ENCODE measurements at regions not wholly inside any gene's neighbourhood (a gene's known extent, or its start where the extent isn't known, plus 50 kb on each side); places are given as distances from the start of the nearest gene placed in this dataset.

GRCh38 chr14:27435923-27436670 lies 838.3 kb upstream of the NOVA1 start:
- no peak for TF ChIP-seq FOXK2 (IDR thresholded peaks at IDR 0.05)
- TF ChIP-seq ZNF384 (IDR thresholded peaks at IDR 0.05) = no peak
- TF ChIP-seq SUZ12 (IDR thresholded peaks at IDR 0.05) = no peak
- TF ChIP-seq PKNOX1 (IDR thresholded peaks at IDR 0.05) = no peak
- TF ChIP-seq LEF1 (IDR thresholded peaks at IDR 0.05; ENCODE audit: borderline replicate concordance) = no peak
- no peak for TF ChIP-seq SP1 (IDR thresholded peaks at IDR 0.05)
- no peak for TF ChIP-seq HDGF (IDR thresholded peaks at IDR 0.05; ENCODE audit: borderline replicate concordance)
- TF ChIP-seq FOXM1 (IDR thresholded peaks at IDR 0.05; ENCODE audit: borderline replicate concordance) = no peak
- TF ChIP-seq TARDBP (IDR thresholded peaks at IDR 0.05) = no peak
- no peak for TF ChIP-seq ELF4 (IDR thresholded peaks at IDR 0.05)
- TF ChIP-seq FOXA1 (IDR thresholded peaks at IDR 0.05) = no peak
- no peak for TF ChIP-seq L3MBTL2 (conservative IDR thresholded peaks at IDR 0.05)
- TF ChIP-seq ARNT (IDR thresholded peaks at IDR 0.05) = no peak
- TF ChIP-seq CTBP1 (IDR thresholded peaks at IDR 0.05; ENCODE audit: borderline replicate concordance) = no peak

Measured in HEK293T (cell line).